ENCODE measurements at regions not wholly inside any gene's neighbourhood (a gene's known extent, or its start where the extent isn't known, plus 50 kb on each side); places are given as distances from the start of the nearest gene placed in this dataset.

GRCh38 chr5:174173766-174174165 lies 128.3 kb downstream of the NSG2 start:
- H3K27ac ChIP-seq (ENCODE audit: insufficient read depth, low read length), result no peak overlapping the region
- DNase-seq (ENCODE audit: low read depth in 2 of 2), result no peak

GRCh38 chr5:174175716-174176268 lies 130.3 kb downstream of the NSG2 start:
- Histone ChIP-seq H3K27ac (ENCODE audit: insufficient read depth, low read length) (no peak overlapping the region), H4K20me1 (ENCODE audit: control insufficient read depth, extremely low read depth, insufficient read depth, low read length) (no peaks in the 10 kb centered on the region), H3K4me2 (ENCODE audit: extremely low read depth, insufficient read depth, low read length) (no peak overlapping the region), H3K4me3 (replicated peaks in 1 of 4; ENCODE audit: control extremely low read depth in 1 of 4, insufficient read depth in 1 of 4, low read depth in 3 of 4, low read length in 4 of 4) (no peak overlapping the region), H2AFZ (ENCODE audit: low read length) (no peak overlapping the region), H3K27me3 (ENCODE audit: control insufficient read depth, insufficient read depth, low read length) (no peaks in the 10 kb centered on the region), H3K4me1 (ENCODE audit: control insufficient read depth, extremely low read depth, insufficient read depth, low read length) (no peaks in the 10 kb centered on the region), H3K79me2 (ENCODE audit: control insufficient read depth, insufficient read depth, low read length) (no peaks in the 10 kb centered on the region), H3K36me3 (ENCODE audit: control insufficient read depth, insufficient read depth, low read length) (no peaks in the 10 kb centered on the region), H3K9me3 (ENCODE audit: control insufficient read depth, insufficient read depth, low read depth, low read length) (no peaks in the 10 kb centered on the region), H3K9ac (ENCODE audit: insufficient read depth, low read length) (no peak overlapping the region)
- TF ChIP-seq CTCF (conservative IDR thresholded peaks at IDR 0.05 in 1 of 2, IDR thresholded peaks at IDR 0.05 in 1 of 2; ENCODE audit: low read depth in 1 of 2, low read length in 2 of 2) (no peak), EZH2 (IDR thresholded peaks at IDR 0.05; ENCODE audit: low read length, missing control alignments) (no peak)
- DNase-seq (ENCODE audit: low read depth in 2 of 2), result peak in 1 of 2 donors; percentile 42

More at GRCh38 chr5:174173766-174174165, 128.3 kb downstream of the NSG2 start:
- no peaks in the 10 kb centered on the region for H3K79me2 ChIP-seq (ENCODE audit: control insufficient read depth, insufficient read depth, low read length)
- no peaks in the 10 kb centered on the region for H3K36me3 ChIP-seq (ENCODE audit: control insufficient read depth, insufficient read depth, low read length)
- TF ChIP-seq CTCF (conservative IDR thresholded peaks at IDR 0.05 in 1 of 2, IDR thresholded peaks at IDR 0.05 in 1 of 2; ENCODE audit: low read depth in 1 of 2, low read length in 2 of 2), result no peak
- TF ChIP-seq EZH2 (IDR thresholded peaks at IDR 0.05; ENCODE audit: low read length, missing control alignments), result no peak
- no peak overlapping the region for H3K4me3 ChIP-seq (replicated peaks in 1 of 4; ENCODE audit: control extremely low read depth in 1 of 4, insufficient read depth in 1 of 4, low read depth in 3 of 4, low read length in 4 of 4)
- no peak overlapping the region for H3K9ac ChIP-seq (ENCODE audit: insufficient read depth, low read length)
- no peaks in the 10 kb centered on the region for H3K27me3 ChIP-seq (ENCODE audit: control insufficient read depth, insufficient read depth, low read length)
- H3K4me2 ChIP-seq (ENCODE audit: extremely low read depth, insufficient read depth, low read length), result no peak overlapping the region
- no peaks in the 10 kb centered on the region for H4K20me1 ChIP-seq (ENCODE audit: control insufficient read depth, extremely low read depth, insufficient read depth, low read length)
- no peaks in the 10 kb centered on the region for H3K9me3 ChIP-seq (ENCODE audit: control insufficient read depth, insufficient read depth, low read depth, low read length)
- H3K4me1 ChIP-seq (ENCODE audit: control insufficient read depth, extremely low read depth, insufficient read depth, low read length), result no peaks in the 10 kb centered on the region
- no peak overlapping the region for H2AFZ ChIP-seq (ENCODE audit: low read length)

GRCh38 chr5:174176511-174176910 lies 131.0 kb downstream of the NSG2 start:
- TF ChIP-seq CTCF (conservative IDR thresholded peaks at IDR 0.05 in 1 of 2, IDR thresholded peaks at IDR 0.05 in 1 of 2; ENCODE audit: low read depth in 1 of 2, low read length in 2 of 2) (no peak), EZH2 (IDR thresholded peaks at IDR 0.05; ENCODE audit: low read length, missing control alignments) (no peak)
- no peaks in the 10 kb centered on the region for H3K79me2 ChIP-seq (ENCODE audit: control insufficient read depth, insufficient read depth, low read length)

More at GRCh38 chr5:174176511-174176910, 131.0 kb downstream of the NSG2 start:
- Histone ChIP-seq H3K9me3 (ENCODE audit: control insufficient read depth, insufficient read depth, low read depth, low read length) (no peaks in the 10 kb centered on the region), H3K4me2 (ENCODE audit: extremely low read depth, insufficient read depth, low read length) (no peak overlapping the region), H3K27ac (ENCODE audit: insufficient read depth, low read length) (no peak overlapping the region), H3K27me3 (ENCODE audit: control insufficient read depth, insufficient read depth, low read length) (no peaks in the 10 kb centered on the region), H3K9ac (ENCODE audit: insufficient read depth, low read length) (no peak overlapping the region), H4K20me1 (ENCODE audit: control insufficient read depth, extremely low read depth, insufficient read depth, low read length) (no peaks in the 10 kb centered on the region), H3K4me1 (ENCODE audit: control insufficient read depth, extremely low read depth, insufficient read depth, low read length) (no peaks in the 10 kb centered on the region), H3K36me3 (ENCODE audit: control insufficient read depth, insufficient read depth, low read length) (no peaks in the 10 kb centered on the region), H2AFZ (ENCODE audit: low read length) (no peak overlapping the region), H3K4me3 (replicated peaks in 1 of 4; ENCODE audit: control extremely low read depth in 1 of 4, insufficient read depth in 1 of 4, low read depth in 3 of 4, low read length in 4 of 4) (no peak overlapping the region)
- DNase-seq (ENCODE audit: low read depth in 2 of 2), result peak in 1 of 2 donors; percentile 1
